Astrocyte of the cerebellum (primary cell): ENCODE measurements at regions not wholly inside any gene's neighbourhood (a gene's known extent, or its start where the extent isn't known, plus 50 kb on each side); places are given as distances from the start of the nearest gene placed in this dataset.

Experiments used
- DNase-seq: peaks from one replicate; pipeline ENCODE4 v3.0.0-alpha.2; 2011; ENCODE audit warnings: low read depth
- H3K4me3 ChIP-seq: 2 replicates; pipeline ENCODE4 v1.5.1; 2011; ENCODE audit warnings: mild to moderate bottlenecking, low read depth, low read length, moderate library complexity
- CTCF ChIP-seq: IDR thresholded peaks from 2 replicates; pipeline ENCODE4 v1.5.1; 2012; ENCODE audit warnings: low read length, low read depth, moderate library complexity, mild to moderate bottlenecking; ENCODE audit errors: missing control alignments
- in situ Hi-C: cut with HindIII; loops from 2 replicates; pipeline ENCODE4 v1.10.0; 2017; ENCODE audit warnings: low sequenced_read_pairs

DNA sequence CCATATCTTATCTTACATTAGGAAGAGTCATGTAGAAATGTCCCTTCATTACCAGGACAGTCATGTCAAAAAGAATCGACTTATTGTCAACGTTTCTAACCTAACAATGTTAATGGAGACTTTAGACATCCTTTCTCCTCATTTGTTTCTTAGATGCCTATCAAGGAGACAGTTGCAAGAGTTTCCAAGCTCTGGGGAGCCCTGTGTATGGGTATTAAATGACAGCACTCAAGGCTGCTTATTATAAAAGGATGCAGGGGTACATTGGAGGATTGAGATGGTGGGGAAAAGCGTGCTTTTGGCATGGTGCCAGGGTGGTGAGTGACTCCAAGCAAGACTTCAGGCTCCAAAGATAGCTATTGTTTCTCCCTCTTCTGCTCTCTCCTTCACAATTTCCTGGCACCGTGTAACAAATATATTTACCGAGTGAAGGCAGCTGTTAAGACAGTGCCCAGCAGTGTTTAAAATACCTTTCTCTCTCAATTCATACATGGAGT is 461.3 kb upstream of the CLINT1 start:
- no peak for DNase-seq
- TF ChIP-seq CTCF: no peak
- no peak overlapping the region for H3K4me3 ChIP-seq
- in situ Hi-C loops: no loop called here

DNA sequence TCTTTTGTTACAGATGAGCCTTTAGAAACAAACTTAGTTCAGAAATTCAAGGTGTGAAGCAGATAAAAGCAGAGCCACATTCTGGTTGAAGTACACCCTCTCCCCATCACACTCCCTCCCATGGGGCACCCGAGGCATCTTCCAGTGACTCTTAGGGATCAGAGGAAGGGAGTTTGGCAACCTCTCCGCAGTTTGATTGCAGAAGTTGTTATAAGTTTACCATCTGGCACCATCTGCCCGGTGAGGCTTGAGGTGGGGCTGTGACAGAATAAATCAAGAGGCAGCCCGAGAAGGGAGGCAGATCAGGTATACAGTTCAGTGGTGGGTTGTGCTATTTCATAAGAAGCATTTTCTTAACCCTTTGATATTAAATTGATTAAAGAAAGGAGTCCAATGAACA is 458.6 kb upstream of the CLINT1 start:
- in situ Hi-C loops: no loop called here
- no peak for TF ChIP-seq CTCF
- no peak overlapping the region for H3K4me3 ChIP-seq

DNA sequence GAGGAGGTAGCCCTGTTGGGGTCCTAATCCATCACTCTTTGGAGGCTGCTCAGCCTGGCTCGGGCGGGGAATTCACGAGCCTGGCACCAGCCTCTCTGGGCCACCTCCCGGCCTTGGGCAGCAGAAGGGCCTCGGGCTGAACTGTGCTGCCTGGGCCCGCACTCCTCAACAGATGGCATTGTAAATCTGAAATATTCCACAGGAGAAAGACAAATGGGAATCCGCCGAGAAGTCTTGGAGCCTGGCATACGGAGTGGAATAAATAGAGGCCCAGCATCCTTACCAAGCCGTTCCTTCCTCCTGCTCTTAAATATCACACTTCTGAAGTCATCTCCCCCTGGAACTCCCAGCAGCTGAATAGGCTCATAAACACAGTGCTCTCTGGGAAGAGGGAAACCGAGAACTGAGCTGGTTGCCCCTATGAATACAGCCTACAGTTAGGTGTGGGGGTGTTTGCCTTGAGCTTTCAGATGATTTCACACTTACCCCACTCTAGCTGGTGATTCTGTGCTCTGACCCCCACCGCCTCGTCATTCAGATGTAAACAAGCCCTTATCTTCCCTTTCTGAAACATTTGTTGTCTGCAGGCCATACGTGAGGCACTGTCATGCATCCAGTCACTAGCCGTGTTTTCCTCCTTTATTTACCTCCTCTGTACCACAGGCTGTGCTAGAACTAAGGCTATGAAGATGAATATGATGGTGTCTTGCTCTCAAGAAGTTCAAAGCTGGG is 455.0 kb upstream of the CLINT1 start:
- in situ Hi-C loops: no loop called here
- no peak overlapping the region for H3K4me3 ChIP-seq
- TF ChIP-seq CTCF: no peak
- DNase-seq: no peak

More for the DNA sequence above, 458.6 kb upstream of the CLINT1 start:
- DNase-seq: no peak

GRCh38 chr5:158313027-158313732 is 454.2 kb upstream of the CLINT1 start:
- in situ Hi-C loops: no loop called here
- no peak for DNase-seq
- no peak for TF ChIP-seq CTCF
- H3K4me3 ChIP-seq: no peak overlapping the region

DNA sequence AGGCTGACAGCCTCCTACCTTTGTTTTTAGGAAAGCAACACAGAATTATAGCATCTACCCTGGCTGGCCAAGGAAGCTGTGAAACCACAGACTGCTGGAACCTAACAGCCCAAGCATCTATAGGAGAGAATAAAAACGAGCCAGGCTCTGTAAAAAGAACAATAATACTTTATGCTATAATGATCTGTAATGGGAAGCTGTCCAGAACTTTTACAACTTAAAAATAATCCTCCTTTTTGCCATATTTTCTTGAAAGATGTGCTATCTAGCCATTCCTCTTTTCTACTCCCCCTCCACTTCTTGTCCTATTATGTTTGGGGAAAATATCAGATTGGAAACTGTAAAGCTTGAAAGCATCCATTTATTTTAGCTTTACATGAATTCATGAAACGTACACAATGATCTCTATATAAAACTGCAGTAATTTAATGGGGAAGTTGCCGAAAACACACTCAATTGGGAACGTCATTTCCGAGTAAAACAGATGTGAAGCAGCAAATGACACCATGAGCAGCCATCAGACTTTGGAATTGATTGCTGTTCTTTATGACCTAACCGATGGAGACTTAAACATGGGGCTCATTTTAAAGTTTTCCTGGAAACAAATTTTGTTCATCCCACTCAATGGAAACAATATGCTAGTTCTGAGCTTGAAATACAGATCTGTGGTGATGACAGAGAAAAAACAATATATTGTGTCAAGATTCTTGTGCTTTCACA is 450.3 kb upstream of the CLINT1 start:
- in situ Hi-C loops: no loop called here
- no peak for DNase-seq
- no peak for TF ChIP-seq CTCF

DNA sequence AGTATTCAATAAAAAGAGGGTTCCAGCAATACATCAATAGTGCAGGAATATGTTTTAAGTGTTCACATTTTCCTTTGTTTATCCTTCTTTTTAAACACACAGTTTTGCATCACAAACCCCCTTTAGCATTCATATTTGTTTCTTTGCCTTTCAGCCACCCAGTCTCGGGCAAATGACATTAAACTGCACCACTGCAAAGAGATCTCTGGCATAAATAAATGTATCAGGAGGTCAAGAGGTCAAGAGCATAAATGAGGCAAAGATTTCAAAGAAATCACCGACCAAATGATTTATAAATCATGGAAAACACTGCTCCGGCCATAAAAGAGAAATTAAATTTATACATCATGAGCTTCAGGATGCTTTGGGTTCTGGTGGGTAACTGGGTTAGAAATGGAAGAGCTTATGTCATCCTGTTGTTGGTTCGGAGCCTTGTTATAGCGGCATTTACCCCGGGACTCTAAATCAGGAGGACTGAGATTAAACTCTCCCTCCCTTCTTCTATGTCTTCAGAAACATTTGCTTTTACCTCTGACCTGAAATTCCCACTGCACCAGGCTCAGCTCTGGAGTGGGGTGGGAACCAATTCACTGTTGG is 449.6 kb upstream of the CLINT1 start:
- in situ Hi-C loops: no loop called here
- H3K4me3 ChIP-seq: no peak overlapping the region
- DNase-seq: no peak
- TF ChIP-seq CTCF: no peak

More for the DNA sequence above, 450.3 kb upstream of the CLINT1 start:
- no peak overlapping the region for H3K4me3 ChIP-seq
